Rectal smooth muscle tissue (tissue), 1 donor: ENCODE measurements at regions not wholly inside any gene's neighbourhood (a gene's known extent, or its start where the extent isn't known, plus 50 kb on each side); places are given as distances from the start of the nearest gene placed in this dataset.

ENCODE experiments used
- H3K27ac ChIP-seq: one replicate; pipeline ENCODE4 v1.7.0; 2013; ENCODE audit warnings: low read depth, low read length, inconsistent platforms
- H3K27me3 ChIP-seq: one replicate; pipeline ENCODE4 v1.7.0; 2013; ENCODE audit warnings: low read length; ENCODE audit not compliant: control insufficient read depth, insufficient read depth
- H3K36me3 ChIP-seq: one replicate; pipeline ENCODE4 v1.7.0; 2013; ENCODE audit warnings: low read length; ENCODE audit not compliant: control insufficient read depth, insufficient read depth
- H3K4me1 ChIP-seq: one replicate; pipeline ENCODE4 v1.7.0; 2013; ENCODE audit warnings: low read length; ENCODE audit not compliant: control insufficient read depth, insufficient read depth
- H3K4me3 ChIP-seq: one replicate; pipeline ENCODE4 v1.7.0; 2013; ENCODE audit warnings: low read length
- H3K9ac ChIP-seq: one replicate; pipeline ENCODE4 v1.7.0; 2013; ENCODE audit warnings: low read length

GRCh38 chr14:75361041-75361440, 66.8 kb upstream of the JDP2 start:
- Histone ChIP-seq H3K4me3 (no peak overlapping the region), H3K27me3 (no peaks in the 10 kb centered on the region), H3K4me1 (no peaks in the 10 kb centered on the region), H3K9ac (no peak overlapping the region), H3K36me3 (no peaks in the 10 kb centered on the region), H3K27ac (no peak overlapping the region)

GRCh38 chr14:75361751-75362433, 65.9 kb upstream of the JDP2 start:
- H3K27ac ChIP-seq, result no peak overlapping the region
- no peaks in the 10 kb centered on the region for H3K4me1 ChIP-seq
- no peak overlapping the region for H3K9ac ChIP-seq

GRCh38 chr14:75363130-75363529, 64.7 kb upstream of the JDP2 start:
- Histone ChIP-seq H3K27ac (no peak overlapping the region), H3K9ac (no peak overlapping the region), H3K27me3 (no peaks in the 10 kb centered on the region), H3K4me1 (no peaks in the 10 kb centered on the region), H3K36me3 (no peaks in the 10 kb centered on the region), H3K4me3 (no peak overlapping the region)

More at GRCh38 chr14:75361751-75362433, 65.9 kb upstream of the JDP2 start:
- Histone ChIP-seq H3K27me3 (no peaks in the 10 kb centered on the region), H3K36me3 (no peaks in the 10 kb centered on the region), H3K4me3 (no peak overlapping the region)

GRCh38 chr14:75363570-75364227, 64.1 kb upstream of the JDP2 start:
- Histone ChIP-seq H3K4me1 (no peaks in the 10 kb centered on the region), H3K36me3 (no peaks in the 10 kb centered on the region), H3K4me3 (no peak overlapping the region), H3K27ac (no peak overlapping the region), H3K9ac (no peak overlapping the region), H3K27me3 (no peaks in the 10 kb centered on the region)

GRCh38 chr14:75365116-75365515, 62.7 kb upstream of the JDP2 start:
- no peaks in the 10 kb centered on the region for H3K36me3 ChIP-seq
- H3K4me3 ChIP-seq, result no peak overlapping the region
- H3K27me3 ChIP-seq, result no peaks in the 10 kb centered on the region
- H3K27ac ChIP-seq, result no peak overlapping the region
- no peaks in the 10 kb centered on the region for H3K4me1 ChIP-seq
- no peak overlapping the region for H3K9ac ChIP-seq

- Histone ChIP-seq H3K9ac (no peak overlapping the region), H3K4me3 (no peak overlapping the region), H3K27me3 (no peaks in the 10 kb centered on the region), H3K4me1 (no peaks in the 10 kb centered on the region), H3K36me3 (no peaks in the 10 kb centered on the region), H3K27ac (no peak overlapping the region)
Measured at GRCh38 chr14:75366963-75367362, 60.9 kb upstream of the JDP2 start.

GRCh38 chr14:75368333-75368732, 59.5 kb upstream of the JDP2 start:
- Histone ChIP-seq H3K9ac (no peak overlapping the region), H3K4me1 (no peaks in the 10 kb centered on the region), H3K4me3 (no peak overlapping the region), H3K27ac (no peak overlapping the region), H3K27me3 (no peaks in the 10 kb centered on the region), H3K36me3 (no peaks in the 10 kb centered on the region)

- Histone ChIP-seq H3K27me3 (no peaks in the 10 kb centered on the region), H3K4me3 (no peak overlapping the region), H3K9ac (no peak overlapping the region), H3K36me3 (no peaks in the 10 kb centered on the region), H3K4me1 (no peaks in the 10 kb centered on the region), H3K27ac (no peak overlapping the region)
Measured at GRCh38 chr14:75369506-75369905, 58.3 kb upstream of the JDP2 start.

GRCh38 chr14:75370416-75371205, 57.2 kb upstream of the JDP2 start:
- Histone ChIP-seq H3K36me3 (no peaks in the 10 kb centered on the region), H3K27me3 (no peaks in the 10 kb centered on the region), H3K4me3 (no peak overlapping the region), H3K27ac (no peak overlapping the region), H3K4me1 (no peaks in the 10 kb centered on the region), H3K9ac (no peak overlapping the region)

- H3K4me1 ChIP-seq, result no peaks in the 10 kb centered on the region
- H3K4me3 ChIP-seq, result no peak overlapping the region
- H3K36me3 ChIP-seq, result no peaks in the 10 kb centered on the region
- H3K27me3 ChIP-seq, result no peaks in the 10 kb centered on the region
- H3K9ac ChIP-seq, result no peak overlapping the region
- H3K27ac ChIP-seq, result no peak overlapping the region
Measured at GRCh38 chr14:75371297-75371696, 56.5 kb upstream of the JDP2 start.

GRCh38 chr14:75372260-75372659, 55.6 kb upstream of the JDP2 start:
- Histone ChIP-seq H3K27ac (no peak overlapping the region), H3K27me3 (no peaks in the 10 kb centered on the region), H3K9ac (no peak overlapping the region), H3K4me3 (no peak overlapping the region), H3K4me1 (no peaks in the 10 kb centered on the region), H3K36me3 (no peaks in the 10 kb centered on the region)

- no peaks in the 10 kb centered on the region for H3K36me3 ChIP-seq
- H3K4me3 ChIP-seq, result no peak overlapping the region
- no peaks in the 10 kb centered on the region for H3K4me1 ChIP-seq
- H3K27me3 ChIP-seq, result no peaks in the 10 kb centered on the region
- H3K9ac ChIP-seq, result no peak overlapping the region
- H3K27ac ChIP-seq, result no peak overlapping the region
Measured at GRCh38 chr14:75373133-75373532, 54.7 kb upstream of the JDP2 start.
